ENCODE measurements at regions not wholly inside any gene's neighbourhood (a gene's known extent, or its start where the extent isn't known, plus 50 kb on each side); places are given as distances from the start of the nearest gene placed in this dataset.

DNA sequence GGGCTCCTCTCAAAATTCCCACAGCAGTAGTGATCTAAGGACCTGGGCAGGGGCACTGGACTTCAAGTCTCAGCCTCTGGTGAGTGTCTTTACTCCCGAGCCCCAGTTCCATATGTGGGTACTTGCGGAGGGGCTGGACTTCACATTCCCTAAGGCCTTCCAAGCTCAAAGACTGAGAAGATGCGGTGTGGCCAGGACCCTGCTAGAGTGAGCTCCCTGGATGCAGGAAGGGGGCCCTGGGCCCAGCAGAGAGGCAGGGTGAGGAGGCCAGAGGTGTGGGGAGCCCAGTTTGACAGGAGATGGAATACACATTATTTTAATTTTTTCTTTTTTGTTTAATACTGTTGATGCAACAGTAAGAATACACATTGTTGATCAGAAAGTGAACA, 83.7 kb downstream of the IGLL1 start:
- Histone ChIP-seq H3K79me2 (ENCODE audit: control insufficient read depth, insufficient read depth, low read length, poor library complexity) (no peaks in the 10 kb centered on the region), H3K14ac (ENCODE audit: low read length) (no peak overlapping the region), H3K4ac (ENCODE audit: low read depth, low read length) (no peak overlapping the region), H3K4me3 (ENCODE audit: low read depth, low read length) (no peak overlapping the region), H3K23ac (ENCODE audit: low read length) (no peak overlapping the region), H4K91ac (ENCODE audit: low read depth, low read length) (no peak overlapping the region), H2BK12ac (ENCODE audit: low read length) (peak overlapping the region; percentile 28), H3K27me3 (ENCODE audit: insufficient read depth, low read length) (no peaks in the 10 kb centered on the region), H3K27ac (ENCODE audit: low read depth, low read length) (no peak overlapping the region), H3K79me1 (ENCODE audit: low read length) (no peaks in the 10 kb centered on the region), H2AFZ (ENCODE audit: insufficient read depth, low read length, poor library complexity) (no peak overlapping the region), H3K4me2 (ENCODE audit: low read length) (no peak overlapping the region), H3K9me3 (ENCODE audit: insufficient read depth, low read depth, low read length) (peaks cover 2% of the 10 kb centered on the region), H4K8ac (ENCODE audit: low read depth, low read length) (no peak overlapping the region), H2BK120ac (ENCODE audit: insufficient read depth, low read length, poor library complexity) (no peak overlapping the region), H3K9ac (ENCODE audit: low read length) (no peak overlapping the region), H4K12ac (ENCODE audit: low read depth, low read length) (no peak overlapping the region), H3K36me3 (ENCODE audit: control insufficient read depth in 1 of 2, insufficient read depth in 2 of 2, low read length in 2 of 2) (no peaks in the 10 kb centered on the region), H3K4me1 (ENCODE audit: control insufficient read depth in 1 of 2, insufficient read depth in 2 of 2, low read length in 2 of 2) (peaks cover 0 to 1% of the 10 kb centered on the region in 2 experiments), H2AK5ac (ENCODE audit: low read length) (no peak overlapping the region), H3K18ac (ENCODE audit: low read length) (no peak overlapping the region), H2BK5ac (ENCODE audit: low read depth, low read length, poor library complexity) (no peak overlapping the region)
- WGBS (ENCODE audit: extremely low coverage, insufficient coverage, insufficient read length) = no CpG with 5 or more reads among the region's 3 CpGs
- no peak for DNase-seq

DNA sequence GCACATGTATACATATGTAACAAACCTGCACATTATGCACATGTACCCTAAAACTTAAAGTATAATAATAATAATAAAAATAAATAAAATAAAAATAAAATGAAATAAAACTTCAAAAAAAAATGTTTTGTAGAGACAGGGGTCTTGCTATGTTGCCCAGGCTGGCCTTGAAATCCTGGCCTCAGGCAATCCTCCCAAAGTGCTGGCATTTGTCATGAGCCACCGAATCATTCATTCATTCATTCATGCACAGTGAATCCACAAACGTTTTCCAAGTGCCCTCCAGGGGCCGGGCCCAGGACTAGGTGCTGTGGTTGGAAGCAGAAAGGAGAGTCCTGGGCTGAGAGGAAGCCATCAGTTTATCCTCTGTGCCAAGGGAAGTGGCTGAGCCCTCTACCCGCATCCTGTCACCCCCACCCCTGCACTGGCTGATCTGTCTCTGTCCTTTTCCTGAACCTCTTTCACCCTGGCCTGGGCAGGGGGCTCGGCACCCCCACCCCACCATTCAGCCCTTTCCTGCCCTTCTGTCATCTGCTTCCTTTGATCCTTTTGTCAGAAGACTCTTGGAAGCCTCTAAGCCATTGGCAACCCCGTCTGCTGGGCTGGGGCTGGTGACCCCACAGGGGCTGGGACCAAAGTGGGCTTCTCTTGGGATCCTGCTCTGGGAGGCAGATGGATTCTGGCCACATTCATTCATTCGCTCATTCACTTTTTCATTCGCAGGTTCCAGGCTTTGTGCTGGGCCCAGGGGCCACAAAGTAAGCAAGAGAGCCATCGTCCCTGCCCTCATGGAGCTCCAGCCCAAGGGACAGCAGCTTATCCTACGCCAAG, 84.3 kb downstream of the IGLL1 start:
- Histone ChIP-seq H3K4me3 (ENCODE audit: low read depth, low read length) (no peak overlapping the region), H3K4me2 (ENCODE audit: low read length) (no peak overlapping the region), H3K27ac (ENCODE audit: low read depth, low read length) (no peak overlapping the region), H3K23ac (ENCODE audit: low read length) (no peak overlapping the region), H3K4ac (ENCODE audit: low read depth, low read length) (no peak overlapping the region), H3K79me1 (ENCODE audit: low read length) (no peaks in the 10 kb centered on the region), H3K4me1 (ENCODE audit: control insufficient read depth in 1 of 2, insufficient read depth in 2 of 2, low read length in 2 of 2) (no peaks in the 10 kb centered on the region), H3K14ac (ENCODE audit: low read length) (no peak overlapping the region), H4K8ac (ENCODE audit: low read depth, low read length) (no peak overlapping the region), H3K27me3 (ENCODE audit: insufficient read depth, low read length) (no peaks in the 10 kb centered on the region), H3K9me3 (ENCODE audit: insufficient read depth, low read depth, low read length) (peaks cover 2% of the 10 kb centered on the region), H3K18ac (ENCODE audit: low read length) (no peak overlapping the region), H2AK5ac (ENCODE audit: low read length) (no peak overlapping the region), H2BK12ac (ENCODE audit: low read length) (no peak overlapping the region), H2BK5ac (ENCODE audit: low read depth, low read length, poor library complexity) (no peak overlapping the region), H2AFZ (ENCODE audit: insufficient read depth, low read length, poor library complexity) (no peak overlapping the region), H2BK120ac (ENCODE audit: insufficient read depth, low read length, poor library complexity) (no peak overlapping the region), H4K12ac (ENCODE audit: low read depth, low read length) (no peak overlapping the region), H3K79me2 (ENCODE audit: control insufficient read depth, insufficient read depth, low read length, poor library complexity) (no peaks in the 10 kb centered on the region), H3K9ac (ENCODE audit: low read length) (no peak overlapping the region), H4K91ac (ENCODE audit: low read depth, low read length) (no peak overlapping the region), H3K36me3 (ENCODE audit: control insufficient read depth in 1 of 2, insufficient read depth in 2 of 2, low read length in 2 of 2) (no peaks in the 10 kb centered on the region)
- no peak for DNase-seq
- no CpG with 5 or more reads among the region's 10 CpGs for WGBS (ENCODE audit: extremely low coverage, insufficient coverage, insufficient read length)

DNA sequence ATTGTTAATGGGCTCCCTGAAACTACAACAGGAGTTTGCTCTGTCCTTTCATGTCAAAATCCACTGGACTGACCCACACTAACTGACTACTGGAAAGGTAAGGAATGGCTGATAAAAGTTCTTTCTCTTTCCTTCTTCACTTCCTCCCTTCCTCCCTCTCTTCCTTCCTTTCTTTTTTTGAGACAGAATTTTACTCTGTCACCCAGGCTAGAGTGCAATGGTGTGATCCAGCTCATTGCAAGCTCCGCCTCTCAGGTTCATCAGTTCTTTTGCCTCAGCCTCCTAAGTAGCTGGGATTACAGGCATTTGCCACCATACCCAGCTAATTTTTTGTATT, 85.2 kb downstream of the IGLL1 start:
- peaks cover 2% of the 10 kb centered on the region for H3K9me3 ChIP-seq (ENCODE audit: insufficient read depth, low read depth, low read length)

DNA sequence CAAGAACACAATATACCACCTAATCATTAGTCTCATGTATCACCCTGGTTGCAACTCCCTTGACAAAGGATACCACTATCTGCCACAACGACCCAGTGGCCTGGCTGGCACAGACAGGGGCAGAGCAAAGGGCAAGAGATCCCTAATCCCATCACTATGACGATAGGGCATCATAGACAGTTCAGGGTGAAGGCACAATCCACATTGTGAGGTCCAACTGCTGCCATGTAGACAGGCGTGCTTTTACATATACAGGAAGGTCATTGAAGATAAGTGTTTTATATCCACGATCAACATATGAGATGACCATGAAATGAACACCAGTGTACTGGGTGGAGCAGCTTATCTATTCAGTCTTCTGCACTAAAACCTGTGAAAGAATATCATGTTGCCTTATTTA, 94.6 kb downstream of the IGLL1 start:
- H3K18ac ChIP-seq (ENCODE audit: low read length) = no peak overlapping the region
- H4K91ac ChIP-seq (ENCODE audit: low read depth, low read length) = no peak overlapping the region
- H4K8ac ChIP-seq (ENCODE audit: low read depth, low read length) = no peak overlapping the region
- no peak overlapping the region for H2AK5ac ChIP-seq (ENCODE audit: low read length)
- H3K23ac ChIP-seq (ENCODE audit: low read length) = no peak overlapping the region
- no CpG with 5 or more reads among the region's 4 CpGs for WGBS (ENCODE audit: extremely low coverage, insufficient coverage, insufficient read length)
- H3K14ac ChIP-seq (ENCODE audit: low read length) = no peak overlapping the region
- no peak overlapping the region for H3K4me3 ChIP-seq (ENCODE audit: low read depth, low read length)
- no peak overlapping the region for H3K9ac ChIP-seq (ENCODE audit: low read length)
- no peaks in the 10 kb centered on the region for H3K4me1 ChIP-seq (ENCODE audit: control insufficient read depth in 1 of 2, insufficient read depth in 2 of 2, low read length in 2 of 2)
- H3K79me2 ChIP-seq (ENCODE audit: control insufficient read depth, insufficient read depth, low read length, poor library complexity) = no peaks in the 10 kb centered on the region
- H2BK120ac ChIP-seq (ENCODE audit: insufficient read depth, low read length, poor library complexity) = no peak overlapping the region
- H3K4ac ChIP-seq (ENCODE audit: low read depth, low read length) = no peak overlapping the region
- no peak for DNase-seq
- H3K9me3 ChIP-seq (ENCODE audit: insufficient read depth, low read depth, low read length) = no peaks in the 10 kb centered on the region
- H3K79me1 ChIP-seq (ENCODE audit: low read length) = no peaks in the 10 kb centered on the region
- H2BK5ac ChIP-seq (ENCODE audit: low read depth, low read length, poor library complexity) = no peak overlapping the region
- no peak overlapping the region for H3K27ac ChIP-seq (ENCODE audit: low read depth, low read length)
- H4K12ac ChIP-seq (ENCODE audit: low read depth, low read length) = no peak overlapping the region
- H3K27me3 ChIP-seq (ENCODE audit: insufficient read depth, low read length) = no peaks in the 10 kb centered on the region
- no peak overlapping the region for H3K4me2 ChIP-seq (ENCODE audit: low read length)
- no peaks in the 10 kb centered on the region for H3K36me3 ChIP-seq (ENCODE audit: control insufficient read depth in 1 of 2, insufficient read depth in 2 of 2, low read length in 2 of 2)
- no peak overlapping the region for H2BK12ac ChIP-seq (ENCODE audit: low read length)
- H2AFZ ChIP-seq (ENCODE audit: insufficient read depth, low read length, poor library complexity) = no peak overlapping the region

More for the DNA sequence above, 85.2 kb downstream of the IGLL1 start:
- H2BK5ac ChIP-seq (ENCODE audit: low read depth, low read length, poor library complexity) = no peak overlapping the region
- no peak overlapping the region for H3K27ac ChIP-seq (ENCODE audit: low read depth, low read length)
- H4K91ac ChIP-seq (ENCODE audit: low read depth, low read length) = no peak overlapping the region
- no peaks in the 10 kb centered on the region for H3K79me2 ChIP-seq (ENCODE audit: control insufficient read depth, insufficient read depth, low read length, poor library complexity)
- H3K23ac ChIP-seq (ENCODE audit: low read length) = no peak overlapping the region
- H4K8ac ChIP-seq (ENCODE audit: low read depth, low read length) = no peak overlapping the region
- H3K27me3 ChIP-seq (ENCODE audit: insufficient read depth, low read length) = no peaks in the 10 kb centered on the region
- no peaks in the 10 kb centered on the region for H3K79me1 ChIP-seq (ENCODE audit: low read length)
- H2AFZ ChIP-seq (ENCODE audit: insufficient read depth, low read length, poor library complexity) = no peak overlapping the region
- no peaks in the 10 kb centered on the region for H3K36me3 ChIP-seq (ENCODE audit: control insufficient read depth in 1 of 2, insufficient read depth in 2 of 2, low read length in 2 of 2)
- no peak overlapping the region for H3K9ac ChIP-seq (ENCODE audit: low read length)
- no peak overlapping the region for H3K4me2 ChIP-seq (ENCODE audit: low read length)
- no peak overlapping the region for H2AK5ac ChIP-seq (ENCODE audit: low read length)
- H3K4me3 ChIP-seq (ENCODE audit: low read depth, low read length) = no peak overlapping the region
- no peaks in the 10 kb centered on the region for H3K4me1 ChIP-seq (ENCODE audit: control insufficient read depth in 1 of 2, insufficient read depth in 2 of 2, low read length in 2 of 2)
- H2BK12ac ChIP-seq (ENCODE audit: low read length) = no peak overlapping the region
- no peak overlapping the region for H3K18ac ChIP-seq (ENCODE audit: low read length)
- no CpG with 5 or more reads among the region's 1 CpG for WGBS (ENCODE audit: extremely low coverage, insufficient coverage, insufficient read length)
- no peak overlapping the region for H2BK120ac ChIP-seq (ENCODE audit: insufficient read depth, low read length, poor library complexity)
- H3K4ac ChIP-seq (ENCODE audit: low read depth, low read length) = no peak overlapping the region
- H4K12ac ChIP-seq (ENCODE audit: low read depth, low read length) = no peak overlapping the region
- H3K14ac ChIP-seq (ENCODE audit: low read length) = no peak overlapping the region
- DNase-seq = no peak
